IPS-20b (cell line): ENCODE measurements at regions not wholly inside any gene's neighbourhood (a gene's known extent, or its start where the extent isn't known, plus 50 kb on each side); places are given as distances from the start of the nearest gene placed in this dataset.
"Not testable (repeated sequence)": the region's sequence is repeated elsewhere in the genome, so short reads cannot be mapped to it uniquely, and the experiment has no call there.

Experiments used
- H3K27ac ChIP-seq: one replicate; pipeline ENCODE4 v1.5.1; 2013; ENCODE audit warnings: low read length
- H3K27me3 ChIP-seq: 2 replicates; pipeline ENCODE4 v1.6.1; 2013; ENCODE audit warnings: mild to moderate bottlenecking, low read length, inconsistent platforms; ENCODE audit not compliant: insufficient read depth
- H3K36me3 ChIP-seq: 2 replicates; pipeline ENCODE4 v1.6.1; 2013; ENCODE audit warnings: low read depth, mild to moderate bottlenecking, inconsistent platforms, low read length, moderate library complexity; ENCODE audit not compliant: insufficient read depth
- H3K4me1 ChIP-seq: 2 replicates; pipeline ENCODE4 v1.6.1; 2013; ENCODE audit warnings: mild to moderate bottlenecking, control low read depth, inconsistent platforms, low read length, moderate library complexity; ENCODE audit not compliant: insufficient read depth
- H3K4me3 ChIP-seq: 2 replicates; pipeline ENCODE4 v1.5.1; 2013; ENCODE audit warnings: mild to moderate bottlenecking, low read length, inconsistent platforms
- H3K9ac ChIP-seq: 2 replicates; pipeline ENCODE4 v1.6.1; 2013; ENCODE audit warnings: low read depth, mild to moderate bottlenecking, inconsistent platforms, low read length, moderate library complexity
- H3K9me3 ChIP-seq: 2 replicates; pipeline ENCODE4 v1.6.1; 2013; ENCODE audit warnings: mild to moderate bottlenecking, low read depth, low read length, inconsistent platforms; ENCODE audit not compliant: insufficient read depth

DNA sequence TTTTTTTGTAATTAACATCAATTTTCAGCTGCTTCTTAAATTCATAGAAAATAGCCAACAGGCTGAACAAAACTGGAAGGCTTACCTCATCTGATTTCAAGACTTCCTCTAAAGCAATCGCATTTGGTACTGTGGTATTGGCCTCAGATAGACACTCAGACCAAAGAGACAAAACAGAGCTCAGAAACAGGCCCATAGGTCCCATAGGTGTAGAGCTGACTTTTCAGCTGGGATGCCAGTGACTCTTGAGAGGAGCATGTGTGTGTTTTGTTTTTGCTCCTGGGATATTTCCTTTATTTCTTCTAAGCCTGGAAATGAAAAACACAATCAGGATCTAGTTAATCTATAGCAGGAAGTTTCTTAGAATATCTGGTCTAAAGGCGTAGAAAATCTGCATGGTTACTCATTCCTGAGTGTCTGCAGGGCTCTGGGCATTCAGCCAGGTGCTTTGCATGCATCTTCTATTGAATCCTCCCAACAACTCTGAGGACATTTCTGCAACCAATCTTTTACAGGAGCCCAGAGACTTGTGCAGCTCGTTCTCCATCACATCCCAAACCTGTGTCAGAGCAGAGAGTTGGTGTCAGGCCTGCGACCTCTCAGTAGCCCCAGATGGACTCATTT lies 190.8 kb downstream of the RTP5 start:
- H3K9me3 ChIP-seq = peaks cover 26% of the 10 kb centered on the region
- no peak overlapping the region for H3K4me3 ChIP-seq
- no peaks in the 10 kb centered on the region for H3K27me3 ChIP-seq
- H3K36me3 ChIP-seq = no peaks in the 10 kb centered on the region
- H3K9ac ChIP-seq = no peak overlapping the region
- H3K4me1 ChIP-seq = peaks cover 20% of the 10 kb centered on the region; the same call in 1 of the 2 replicates
- no peak overlapping the region for H3K27ac ChIP-seq

- peaks cover 21% of the 10 kb centered on the region; the same call in 1 of the 2 replicates for H3K4me1 ChIP-seq
- peaks cover 26% of the 10 kb centered on the region for H3K9me3 ChIP-seq
- not testable (repeated sequence) for H3K4me3 ChIP-seq, H3K9ac ChIP-seq, H3K27me3 ChIP-seq, H3K27ac ChIP-seq, H3K36me3 ChIP-seq
These were observed 192.4 kb downstream of the RTP5 start for GRCh38 chr2:242061930-242062329.

DNA sequence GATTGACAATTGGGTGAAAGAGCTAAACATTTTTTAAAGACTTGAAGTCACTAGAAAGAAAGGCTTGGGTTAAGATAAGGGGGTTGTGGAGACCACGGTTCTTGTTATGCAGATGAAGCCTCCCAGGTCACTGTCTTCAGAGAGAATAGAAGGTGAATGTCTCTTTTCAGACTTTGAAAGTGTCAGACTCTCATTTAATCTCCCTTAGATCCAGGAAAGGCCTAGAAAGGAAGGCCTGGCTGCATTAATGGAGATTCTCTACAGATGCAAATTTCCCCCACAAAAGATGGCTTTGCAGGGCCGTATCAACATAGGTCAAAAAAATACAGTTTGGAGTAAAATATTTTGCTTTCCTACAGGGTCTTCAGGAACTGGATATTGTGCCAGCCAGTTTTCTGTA lies 193.9 kb downstream of the RTP5 start:
- peak overlapping the region; percentile 65; the same call in 1 of the 2 replicates for H3K9ac ChIP-seq
- no peaks in the 10 kb centered on the region for H3K27me3 ChIP-seq
- H3K4me3 ChIP-seq = peak overlapping the region; percentile 23; the same call in 1 of the 2 replicates
- H3K27ac ChIP-seq = peak overlapping the region; percentile 84
- H3K9me3 ChIP-seq = peaks cover 26% of the 10 kb centered on the region
- peaks cover 21% of the 10 kb centered on the region; the same call in 1 of the 2 replicates for H3K4me1 ChIP-seq
- H3K36me3 ChIP-seq = no peaks in the 10 kb centered on the region

GRCh38 chr2:242063850-242064249 lies 194.3 kb downstream of the RTP5 start:
- no peaks in the 10 kb centered on the region for H3K36me3 ChIP-seq
- peaks cover 21% of the 10 kb centered on the region; the same call in 1 of the 2 replicates for H3K4me1 ChIP-seq
- peak overlapping the region; percentile 65 for H3K9ac ChIP-seq
- no peaks in the 10 kb centered on the region for H3K27me3 ChIP-seq
- peak overlapping the region; percentile 23; the same call in 1 of the 2 replicates for H3K4me3 ChIP-seq
- peak overlapping the region; percentile 84 for H3K27ac ChIP-seq
- H3K9me3 ChIP-seq = peaks cover 26% of the 10 kb centered on the region

DNA sequence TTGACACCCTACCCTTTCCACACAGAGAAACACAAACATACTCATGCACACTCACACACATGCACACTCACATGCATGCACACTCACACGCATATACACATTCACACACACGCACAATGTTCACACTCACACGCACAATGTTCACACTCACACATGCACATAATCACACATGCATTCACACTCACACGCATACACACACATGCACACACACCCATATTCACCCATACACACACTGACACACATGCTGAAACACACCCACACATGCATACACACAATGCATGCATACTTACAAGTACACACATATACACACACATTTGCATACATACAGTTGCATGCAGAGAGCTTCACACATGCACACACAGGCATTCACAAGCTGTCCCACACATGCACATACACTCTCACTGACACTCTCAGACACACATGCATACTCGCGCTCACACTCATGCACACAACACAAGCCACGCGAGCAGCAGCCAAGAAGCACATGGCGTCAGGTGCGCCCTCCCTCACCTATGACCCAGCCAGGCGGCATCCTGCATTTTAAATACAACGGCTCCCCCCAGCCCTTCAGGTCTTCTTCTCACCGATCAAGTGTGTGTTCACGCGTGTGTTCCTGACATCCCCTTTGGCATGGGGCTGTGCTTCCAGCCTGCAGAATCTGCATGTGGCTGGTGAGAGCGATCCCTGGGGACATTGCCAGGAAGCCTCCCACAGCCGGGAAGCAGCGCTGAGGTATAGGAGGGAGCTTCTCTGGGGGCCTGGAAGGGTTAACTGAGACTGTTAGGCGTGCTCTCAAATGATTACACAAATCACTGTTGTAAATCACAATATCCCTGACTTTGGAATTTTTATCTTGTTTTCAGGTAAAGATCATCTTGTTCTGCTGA lies 195.1 kb downstream of the RTP5 start:
- Histone ChIP-seq H3K27me3 (no peaks in the 10 kb centered on the region), H3K9me3 (peaks cover 21% of the 10 kb centered on the region), H3K4me3 (peak overlapping the region; percentile 23), H3K4me1 (peaks cover 21% of the 10 kb centered on the region; the same call in 1 of the 2 replicates), H3K9ac (peak overlapping the region; percentile 65), H3K27ac (peak overlapping the region; percentile 84), H3K36me3 (no peaks in the 10 kb centered on the region)

DNA sequence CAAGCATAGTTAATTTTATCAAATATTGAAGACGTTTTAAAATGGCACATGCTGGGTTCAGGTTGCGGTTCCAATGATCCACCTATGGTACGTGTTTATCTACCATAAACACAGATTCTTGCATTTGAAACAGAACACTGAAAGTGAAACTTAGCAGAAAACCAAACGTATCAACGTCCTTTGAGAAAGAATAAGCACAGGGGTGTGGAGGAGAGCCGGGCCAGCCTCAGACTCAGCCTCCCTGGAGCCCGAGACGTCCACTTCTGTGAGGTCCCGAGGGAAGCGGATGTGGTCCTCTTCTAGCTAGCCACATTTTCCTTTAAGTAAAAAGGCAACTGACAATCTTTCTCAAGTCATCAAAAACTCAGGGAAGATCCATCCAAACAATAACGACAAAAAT lies 195.9 kb downstream of the RTP5 start:
- Histone ChIP-seq H3K36me3 (no peaks in the 10 kb centered on the region), H3K9ac (no peak overlapping the region), H3K27ac (no peak overlapping the region), H3K4me3 (no peak overlapping the region), H3K27me3 (no peaks in the 10 kb centered on the region), H3K4me1 (peaks cover 21% of the 10 kb centered on the region; the same call in 1 of the 2 replicates), H3K9me3 (peaks cover 13% of the 10 kb centered on the region)

- Histone ChIP-seq H3K27me3 (no peaks in the 10 kb centered on the region), H3K27ac (no peak overlapping the region), H3K4me1 (peaks cover 8% of the 10 kb centered on the region; the same call in 1 of the 2 replicates), H3K9ac (no peak overlapping the region), H3K9me3 (no peaks in the 10 kb centered on the region), H3K4me3 (no peak overlapping the region), H3K36me3 (no peaks in the 10 kb centered on the region)
These were observed 199.5 kb downstream of the RTP5 start for GRCh38 chr2:242069018-242069417.

DNA sequence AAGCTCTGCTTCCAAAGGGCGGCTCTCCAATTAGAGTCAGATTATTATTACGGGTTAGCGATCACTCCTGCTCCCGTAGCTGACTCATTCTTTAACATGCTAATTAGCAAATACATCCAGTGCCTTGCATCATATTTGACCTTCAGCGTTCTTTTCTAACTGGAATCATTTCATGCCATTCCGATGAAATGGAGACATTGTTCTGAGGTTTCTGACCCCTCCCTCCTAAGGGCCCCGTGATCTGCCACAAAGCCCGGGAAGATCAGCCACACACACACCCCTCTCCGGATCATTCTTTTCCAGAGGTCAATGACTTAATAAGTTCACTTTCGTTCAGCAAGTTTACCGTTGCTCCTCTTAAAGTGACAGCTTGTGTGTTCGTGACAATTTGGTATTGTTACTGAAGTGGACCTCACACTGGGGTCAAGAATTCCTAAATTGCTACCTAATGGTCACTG lies 200.4 kb downstream of the RTP5 start:
- H3K9me3 ChIP-seq, H3K4me3 ChIP-seq, H3K27ac ChIP-seq, H3K4me1 ChIP-seq, H3K9ac ChIP-seq, H3K27me3 ChIP-seq, H3K36me3 ChIP-seq: not testable (repeated sequence)

GRCh38 chr2:242070726-242071125 lies 201.2 kb downstream of the RTP5 start:
- H3K27me3 ChIP-seq, H3K9ac ChIP-seq, H3K4me1 ChIP-seq, H3K27ac ChIP-seq, H3K9me3 ChIP-seq, H3K36me3 ChIP-seq, H3K4me3 ChIP-seq: not testable (repeated sequence)

DNA sequence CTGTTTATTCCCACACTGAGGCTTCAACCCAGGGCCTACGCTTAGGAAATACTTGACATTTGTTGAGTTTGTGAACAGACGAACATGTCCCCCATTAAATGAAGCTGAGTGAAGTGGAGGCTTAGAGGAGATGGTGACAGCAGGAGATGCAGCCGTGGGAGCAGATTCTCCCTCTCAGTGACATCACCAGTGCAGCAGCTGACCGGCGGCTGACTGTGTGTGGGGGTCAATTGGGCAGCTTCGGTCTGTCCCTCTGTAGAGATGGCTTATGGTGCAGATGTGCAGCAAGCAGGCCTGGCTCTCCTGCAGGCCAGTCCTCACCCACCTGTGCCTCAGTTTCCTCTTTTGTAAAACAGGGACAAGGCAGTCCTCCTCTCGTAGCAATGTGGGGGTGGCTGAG lies 201.8 kb downstream of the RTP5 start:
- H3K9ac ChIP-seq, H3K27me3 ChIP-seq, H3K4me3 ChIP-seq, H3K27ac ChIP-seq, H3K36me3 ChIP-seq, H3K4me1 ChIP-seq, H3K9me3 ChIP-seq: not testable (repeated sequence)

DNA sequence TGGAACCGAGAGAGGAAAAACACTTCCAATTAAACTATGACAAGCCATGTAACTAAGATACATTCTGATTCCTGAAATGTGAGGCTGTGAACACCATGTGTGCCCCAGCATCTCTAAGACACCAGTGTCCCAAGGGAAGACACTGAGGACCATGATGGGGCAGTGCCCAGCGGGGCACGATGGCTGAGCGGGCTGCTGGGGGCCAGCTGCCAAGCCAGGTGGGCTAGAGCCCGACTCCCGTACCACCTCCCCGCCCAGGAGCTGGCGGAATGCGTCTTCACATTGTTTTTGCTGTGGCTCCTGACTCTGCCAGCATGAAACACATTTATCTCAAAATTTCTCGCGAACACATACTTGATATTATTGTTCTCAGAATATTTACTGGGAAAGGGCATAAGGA lies 202.4 kb downstream of the RTP5 start:
- not testable (repeated sequence) for H3K27ac ChIP-seq, H3K27me3 ChIP-seq, H3K36me3 ChIP-seq, H3K4me3 ChIP-seq, H3K4me1 ChIP-seq, H3K9ac ChIP-seq, H3K9me3 ChIP-seq

- Histone ChIP-seq H3K4me3 (no peak overlapping the region), H3K9me3 (no peaks in the 10 kb centered on the region), H3K27me3 (no peaks in the 10 kb centered on the region), H3K9ac (no peak overlapping the region), H3K27ac (no peak overlapping the region), H3K4me1 (0 out of 2 replicates have a peak, but pooled peaks cover 3% of the 10 kb centered on the region), H3K36me3 (no peaks in the 10 kb centered on the region)
These were observed 205.6 kb downstream of the RTP5 start for GRCh38 chr2:242075168-242075567.
